ENCODE measurements at regions not wholly inside any gene's neighbourhood (a gene's known extent, or its start where the extent isn't known, plus 50 kb on each side); places are given as distances from the start of the nearest gene placed in this dataset.

DNA sequence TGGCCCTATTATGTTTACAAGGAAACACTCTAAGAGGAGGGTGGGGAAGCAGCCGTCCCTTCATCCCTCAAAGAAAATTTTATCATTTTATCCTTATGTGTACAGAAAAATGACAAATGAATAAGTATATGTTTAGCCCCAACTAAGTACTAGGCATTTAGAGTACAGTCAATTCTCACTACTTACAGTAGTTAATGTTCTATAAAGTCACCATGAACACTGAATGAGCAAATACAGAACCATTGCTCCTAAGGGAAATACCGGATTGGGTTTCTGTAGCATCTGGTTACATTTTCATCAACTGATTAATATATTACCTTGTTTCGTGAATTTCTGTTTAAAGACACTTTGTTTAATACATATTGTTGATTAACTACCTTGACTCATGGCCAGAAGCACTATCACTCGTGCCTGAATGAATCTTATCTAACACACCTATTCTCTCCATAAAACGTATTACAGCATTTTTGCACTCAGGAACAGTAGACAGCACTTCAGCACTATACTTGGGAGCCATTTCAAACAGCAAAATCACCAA is 109.3 kb downstream of the ASB9 start:
- H3K27ac ChIP-seq: no peak overlapping the region
- WGBS, 2 donors: 78 to 81% methylated on average over 5 of the region's 5 CpGs
- no peak overlapping the region for H3K4me3 ChIP-seq
- ATAC-seq: no peak
- H3K27me3 ChIP-seq: peaks cover 0 to 36% (median 0%) of the 10 kb centered on the region in 7 donors
- no peak for DNase-seq
- intact Hi-C loops (cut with DNase I): no loop called here
- no peaks in the 10 kb centered on the region for H3K36me3 ChIP-seq
- TF ChIP-seq, protein P1, sequence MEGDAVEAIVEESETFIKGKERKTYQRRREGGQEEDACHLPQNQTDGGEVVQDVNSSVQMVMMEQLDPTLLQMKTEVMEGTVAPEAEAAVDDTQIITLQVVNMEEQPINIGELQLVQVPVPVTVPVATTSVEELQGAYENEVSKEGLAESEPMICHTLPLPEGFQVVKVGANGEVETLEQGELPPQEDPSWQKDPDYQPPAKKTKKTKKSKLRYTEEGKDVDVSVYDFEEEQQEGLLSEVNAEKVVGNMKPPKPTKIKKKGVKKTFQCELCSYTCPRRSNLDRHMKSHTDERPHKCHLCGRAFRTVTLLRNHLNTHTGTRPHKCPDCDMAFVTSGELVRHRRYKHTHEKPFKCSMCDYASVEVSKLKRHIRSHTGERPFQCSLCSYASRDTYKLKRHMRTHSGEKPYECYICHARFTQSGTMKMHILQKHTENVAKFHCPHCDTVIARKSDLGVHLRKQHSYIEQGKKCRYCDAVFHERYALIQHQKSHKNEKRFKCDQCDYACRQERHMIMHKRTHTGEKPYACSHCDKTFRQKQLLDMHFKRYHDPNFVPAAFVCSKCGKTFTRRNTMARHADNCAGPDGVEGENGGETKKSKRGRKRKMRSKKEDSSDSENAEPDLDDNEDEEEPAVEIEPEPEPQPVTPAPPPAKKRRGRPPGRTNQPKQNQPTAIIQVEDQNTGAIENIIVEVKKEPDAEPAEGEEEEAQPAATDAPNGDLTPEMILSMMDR (IDR thresholded peaks at IDR 0.05): no peak
- H3K4me1 ChIP-seq: no peaks in the 10 kb centered on the region
- H3K9me3 ChIP-seq: no peaks in the 10 kb centered on the region

DNA sequence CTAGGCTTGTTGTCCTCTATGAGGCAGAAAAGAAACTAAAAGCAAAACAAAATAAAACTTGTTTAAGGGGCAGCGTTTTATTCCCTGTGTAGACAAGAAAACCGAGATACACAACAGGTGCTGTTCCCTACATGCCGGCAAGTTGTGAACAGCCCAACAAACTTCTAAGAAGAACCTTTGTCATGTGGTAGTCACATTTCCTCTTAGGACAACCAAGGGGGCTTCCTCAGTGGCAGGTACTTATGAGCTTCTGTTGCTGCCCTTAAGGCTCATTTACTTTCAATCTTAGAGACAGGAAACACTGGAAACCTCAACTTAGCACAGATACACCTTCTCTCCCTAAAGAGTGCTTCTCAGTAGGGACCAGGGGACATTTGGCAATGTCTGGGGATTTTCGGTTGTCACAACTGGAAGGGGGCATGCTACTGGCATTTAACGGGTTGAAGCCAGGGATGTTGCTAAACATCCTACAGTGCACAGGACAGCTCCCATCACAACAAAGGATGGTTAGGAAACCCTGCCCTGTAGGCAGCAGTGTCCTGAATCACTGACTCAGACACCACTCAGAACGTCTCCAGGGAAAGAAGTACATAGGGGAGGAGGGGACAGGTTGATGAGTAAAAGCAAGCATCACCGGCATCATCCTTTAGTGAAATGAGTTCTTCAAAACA is 111.0 kb downstream of the ASB9 start:
- TF ChIP-seq, protein P1 (IDR thresholded peaks at IDR 0.05): no peak
- no peak for ATAC-seq
- WGBS, 2 donors: 89 to 90% methylated on average over 7 of the region's 7 CpGs
- H3K27ac ChIP-seq: no peak overlapping the region
- H3K27me3 ChIP-seq: peaks cover 0 to 42% (median 0%) of the 10 kb centered on the region in 7 donors
- no peaks in the 10 kb centered on the region for H3K4me1 ChIP-seq
- no peaks in the 10 kb centered on the region for H3K9me3 ChIP-seq
- no peak overlapping the region for H3K4me3 ChIP-seq
- no peaks in the 10 kb centered on the region for H3K36me3 ChIP-seq
- intact Hi-C loops (cut with DNase I): no loop called here
- no peak for DNase-seq

DNA sequence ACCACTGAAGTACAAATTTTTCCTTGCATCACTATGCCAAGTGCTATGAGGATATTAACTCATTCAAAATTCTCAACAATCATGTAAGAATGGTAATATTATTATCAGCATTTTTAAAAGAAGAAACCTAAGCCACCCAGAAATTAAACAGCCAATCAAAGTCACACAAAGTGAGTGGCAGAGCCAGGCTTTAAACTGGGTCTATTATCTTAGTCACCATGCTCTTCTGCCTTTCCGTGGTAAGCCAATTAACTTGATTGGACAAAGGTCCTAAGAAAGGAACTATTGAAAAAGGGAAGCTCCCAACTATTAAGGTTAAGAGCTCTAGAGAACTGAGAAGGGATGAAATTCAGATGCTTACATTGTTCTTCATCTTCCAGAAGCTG is 111.5 kb downstream of the ASB9 start:
- H3K27me3 ChIP-seq: peaks cover 0 to 42% (median 0%) of the 10 kb centered on the region in 7 donors
- H3K4me1 ChIP-seq: no peaks in the 10 kb centered on the region
- ATAC-seq (no peak), DNase-seq (no peak)
- intact Hi-C loops (cut with DNase I): no loop called here
- no peaks in the 10 kb centered on the region for H3K36me3 ChIP-seq
- H3K9me3 ChIP-seq: no peaks in the 10 kb centered on the region
- no peak overlapping the region for H3K4me3 ChIP-seq
- WGBS, 2 donors: 37 to 53% methylated on average over 1 of the region's 1 CpG
- H3K27ac ChIP-seq: no peak overlapping the region
- TF ChIP-seq, protein P1 (IDR thresholded peaks at IDR 0.05): no peak

DNA sequence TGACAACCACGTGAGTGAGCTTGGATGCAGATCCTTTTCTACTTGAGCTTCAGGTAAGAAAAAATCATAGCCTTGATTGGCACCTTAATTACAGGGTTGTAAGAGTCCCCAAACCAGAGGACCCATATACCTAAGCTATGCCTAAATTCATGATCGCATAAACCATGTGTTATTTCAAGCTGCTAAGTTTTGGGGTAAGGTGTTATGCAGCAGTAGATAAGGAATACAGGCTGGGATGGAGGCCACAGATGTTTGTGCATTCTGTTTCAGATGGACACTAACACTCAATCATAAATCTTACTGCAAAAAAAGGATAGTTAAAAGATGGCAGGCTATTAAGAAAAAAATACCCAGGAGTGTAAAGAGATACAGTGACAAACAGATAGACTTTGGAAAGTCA is 112.3 kb downstream of the ASB9 start:
- Histone ChIP-seq H3K4me1 (no peaks in the 10 kb centered on the region), H3K27ac (no peak overlapping the region), H3K4me3 (no peak overlapping the region), H3K27me3 (peaks cover 0 to 35% (median 0%) of the 10 kb centered on the region in 7 donors), H3K36me3 (no peaks in the 10 kb centered on the region), H3K9me3 (no peaks in the 10 kb centered on the region)
- DNase-seq (no peak), ATAC-seq (no peak)
- intact Hi-C loops (cut with DNase I): no loop called here
- TF ChIP-seq, protein P1 (IDR thresholded peaks at IDR 0.05): no peak
- 83 to 90% methylated on average over 2 of the region's 2 CpGs for WGBS, 2 donors

Measured in heart right ventricle (tissue), 16 donors.